H1 (cell line): ENCODE measurements at regions not wholly inside any gene's neighbourhood (a gene's known extent, or its start where the extent isn't known, plus 50 kb on each side); places are given as distances from the start of the nearest gene placed in this dataset.

Source experiments
- CTCF ChIA-PET: fragments of 300-600 bp; sonication (Branson Sonifier 250); formaldehyde crosslinking; loops from one replicate; lab custom pipeline; 2021; ENCODE audit not compliant: partially characterized antibody; lab: Charles Lee
- POLR2A ChIA-PET: fragments of 300-600 bp; sonication (Branson Sonifier 250); formaldehyde crosslinking; loops from one replicate; lab custom pipeline; 2021; ENCODE audit warnings: inconsistent platforms; ENCODE audit not compliant: partially characterized antibody; lab: Charles Lee
- DNase-seq, 2 experiments: peaks; one replicate each; pipeline versions ENCODE4 v3.0.0 to v3.0.0-alpha.2; 2010 to 2022; ENCODE audit warnings: low spot score in 2 of 2, low read depth in 1 of 2, mixed read lengths in 1 of 2
- FAIRE-seq: peaks from 2 replicates; lab custom pipeline; 2011; peaks lifted over from hg19 to GRCh38; lab: Jason Lieb, UNC
- H2AFZ ChIP-seq: 2 replicates; pipeline ENCODE4 v1.8.1; 2012; ENCODE audit warnings: low read length, inconsistent platforms
- H2AK5ac ChIP-seq: 2 replicates; pipeline ENCODE4 v1.6.1; 2013; ENCODE audit warnings: low read depth, low read length
- H2BK120ac ChIP-seq: replicated peaks from 2 replicates; pipeline ENCODE3; 2013; ENCODE audit warnings: low read depth, low read length, inconsistent platforms
- H2BK12ac ChIP-seq: 2 replicates; pipeline ENCODE4 v1.6.1; 2013; ENCODE audit warnings: low read depth, low read length
- H2BK15ac ChIP-seq: 2 replicates; pipeline ENCODE4 v1.6.1; 2013; ENCODE audit warnings: low read length
- H2BK20ac ChIP-seq: 2 replicates; pipeline ENCODE4 v1.6.1; 2013; ENCODE audit warnings: low read length
- H2BK5ac ChIP-seq: 2 replicates; pipeline ENCODE4 v1.6.1; 2013; ENCODE audit warnings: low read depth, low read length
- H3K14ac ChIP-seq: 2 replicates; pipeline ENCODE4 v1.6.1; 2013; ENCODE audit warnings: inconsistent platforms; ENCODE audit not compliant: insufficient read length
- H3K18ac ChIP-seq: 2 replicates; pipeline ENCODE4 v1.6.1; 2013; ENCODE audit warnings: low read length; ENCODE audit errors: extremely low read depth
- H3K23ac ChIP-seq: 2 replicates; pipeline ENCODE4 v1.6.1; 2013; ENCODE audit warnings: inconsistent platforms; ENCODE audit not compliant: insufficient read length
- H3K23me2 ChIP-seq: 2 replicates; pipeline ENCODE4 v1.6.1; 2013; ENCODE audit warnings: low read depth, low read length
- H3K27ac ChIP-seq: 2 replicates; pipeline ENCODE4 v1.6.1; 2011; ENCODE audit warnings: low read depth, low read length, inconsistent platforms
- H3K27me3 ChIP-seq, 4 experiments: replicated peaks in 1 of 4; 1 replicate in 1 of 4; 2 replicates in 3 of 4; pipeline versions ENCODE4 v1.6.1 to v1.8.1; 2011 to 2013; ENCODE audit warnings: low read length in 3 of 4, mild to moderate bottlenecking in 3 of 4, inconsistent platforms in 2 of 4, mixed read lengths in 2 of 4, moderate library complexity in 1 of 4; ENCODE audit not compliant: control insufficient read depth in 3 of 4, insufficient read depth in 3 of 4; ENCODE audit errors: extremely low read depth in 1 of 4
- H3K36me3 ChIP-seq, 4 experiments: 2 replicates each; pipeline versions ENCODE4 v1.6.1 to v1.8.1; 2011 to 2013; ENCODE audit warnings: mild to moderate bottlenecking in 4 of 4, low read length in 3 of 4, moderate library complexity in 2 of 4, control low read depth in 1 of 4, inconsistent platforms in 1 of 4; ENCODE audit not compliant: insufficient read depth in 4 of 4, control insufficient read depth in 2 of 4
- H3K4ac ChIP-seq: replicated peaks from 2 replicates; pipeline ENCODE3; 2013; ENCODE audit warnings: low read length, low read depth, mixed read lengths, inconsistent platforms; ENCODE audit not compliant: insufficient read length
- H3K4me1 ChIP-seq, 4 experiments: replicated peaks in 1 of 4; 1 replicate in 1 of 4; 2 replicates in 3 of 4; pipeline versions ENCODE4 v1.6.1 to v1.8.1; 2011 to 2013; ENCODE audit warnings: low read length in 3 of 4, inconsistent platforms in 2 of 4, mixed read lengths in 1 of 4; ENCODE audit not compliant: insufficient read depth in 4 of 4, control insufficient read depth in 3 of 4
- H3K4me2 ChIP-seq, 2 experiments: 2 replicates each; pipeline versions ENCODE4 v1.6.1 to v1.8.1; 2011 to 2013; ENCODE audit warnings: low read depth in 2 of 2, low read length in 2 of 2, control low read depth in 1 of 2, inconsistent platforms in 1 of 2, mild to moderate bottlenecking in 1 of 2; ENCODE audit not compliant: insufficient read depth in 1 of 2
- H3K4me3 ChIP-seq, 4 experiments: fragments of 200-600, 300-600 bp in 1 of 4; sonication (generic), shearing (Covaris generic), sonication (Bioruptor Twin) in 1 of 4; 2 replicates each; pipeline versions ENCODE4 v1.5.1 to v1.8.1; 2011 to 2016; ENCODE audit warnings: low read length in 4 of 4, low read depth in 3 of 4, control low read depth in 2 of 4, inconsistent platforms in 2 of 4, mild to moderate bottlenecking in 2 of 4, mixed read lengths in 1 of 4, moderate library complexity in 1 of 4; ENCODE audit not compliant: insufficient read depth in 2 of 4; ENCODE audit errors: extremely low read depth in 1 of 4
- H3K56ac ChIP-seq: replicated peaks from 2 replicates; pipeline ENCODE3; 2013; ENCODE audit warnings: low read depth, mild to moderate bottlenecking, mixed read lengths, low read length, inconsistent platforms; ENCODE audit not compliant: insufficient read length
- H3K79me1 ChIP-seq: 2 replicates; pipeline ENCODE4 v1.6.1; 2013; ENCODE audit warnings: low read depth, low read length, control low read depth
- H3K79me2 ChIP-seq, 2 experiments: 2 replicates each; pipeline versions ENCODE4 v1.6.1 to v1.8.1; 2012 to 2013; ENCODE audit warnings: low read length in 2 of 2, mild to moderate bottlenecking in 2 of 2, inconsistent platforms in 1 of 2; ENCODE audit not compliant: insufficient read depth in 2 of 2, control insufficient read depth in 1 of 2
- H3K9ac ChIP-seq, 4 experiments: replicated peaks in 1 of 4; 1 replicate in 1 of 4; 2 replicates in 3 of 4; pipeline versions ENCODE4 v1.6.1 to v1.8.1; 2011 to 2013; ENCODE audit warnings: low read depth in 3 of 4, low read length in 3 of 4, control low read depth in 2 of 4, mild to moderate bottlenecking in 2 of 4, moderate library complexity in 2 of 4, inconsistent platforms in 1 of 4; ENCODE audit errors: extremely low read depth in 1 of 4
- H3K9me3 ChIP-seq, 2 experiments: 2 replicates each; pipeline versions ENCODE4 v1.6.1 to v1.8.1; 2012 to 2013; ENCODE audit warnings: mild to moderate bottlenecking in 2 of 2, moderate library complexity in 2 of 2, control low read depth in 1 of 2, inconsistent platforms in 1 of 2, low read depth in 1 of 2, low read length in 1 of 2, mixed read lengths in 1 of 2; ENCODE audit not compliant: insufficient read depth in 2 of 2
- H4K20me1 ChIP-seq, 2 experiments: replicated peaks in 1 of 2; 2 replicates each; pipeline versions ENCODE3 to v1.8.1; 2011 to 2013; ENCODE audit warnings: inconsistent platforms in 2 of 2, low read length in 2 of 2, mild to moderate bottlenecking in 1 of 2; ENCODE audit not compliant: insufficient read depth in 2 of 2, control insufficient read depth in 1 of 2
- H4K5ac ChIP-seq: 2 replicates; pipeline ENCODE4 v1.6.1; 2013; ENCODE audit warnings: low read length, low read depth, mixed read lengths, inconsistent platforms; ENCODE audit not compliant: insufficient read length
- H4K8ac ChIP-seq: 2 replicates; pipeline ENCODE4 v1.8.0; 2013; ENCODE audit warnings: mild to moderate bottlenecking, moderate library complexity, low read length, inconsistent platforms; ENCODE audit not compliant: insufficient read depth; ENCODE audit errors: extremely low read depth
- H4K91ac ChIP-seq: replicated peaks from 2 replicates; pipeline ENCODE3; 2013; ENCODE audit warnings: low read length, mixed read lengths, inconsistent platforms; ENCODE audit not compliant: insufficient read length
- CHD1 ChIP-seq: IDR thresholded peaks from 2 replicates; pipeline ENCODE4 v1.6.1; 2012; ENCODE audit warnings: low read depth, low read length, improper control_type of control experiment
- CHD2 ChIP-seq: IDR thresholded peaks from 2 replicates; pipeline ENCODE4 v1.6.1; 2012; ENCODE audit warnings: low read length, improper control_type of control experiment
- EP300 ChIP-seq, 2 experiments: IDR thresholded peaks; 1 replicate in 1 of 2; 2 replicates in 1 of 2; pipeline ENCODE4 v1.6.1; 2011 to 2012; ENCODE audit warnings: low read depth in 2 of 2, low read length in 2 of 2, mild to moderate bottlenecking in 2 of 2, borderline replicate concordance in 1 of 2, inconsistent platforms in 1 of 2, moderate library complexity in 1 of 2
- HDAC2 ChIP-seq, 2 experiments: fragments of 300-600 bp in 1 of 2; sonication (generic) in 1 of 2; IDR thresholded peaks; 2 replicates each; pipeline ENCODE4 v1.6.1; 2011 to 2012; ENCODE audit warnings: low read depth in 2 of 2, low read length in 2 of 2, mild to moderate bottlenecking in 2 of 2, moderate library complexity in 2 of 2, borderline replicate concordance in 1 of 2, inconsistent platforms in 1 of 2
- POLR2A ChIP-seq, 2 experiments: IDR thresholded peaks; 1 replicate in 1 of 2; 2 replicates in 1 of 2; pipeline ENCODE4 v1.6.1; 2011; ENCODE audit warnings: low read depth in 2 of 2, low read length in 2 of 2, mild to moderate bottlenecking in 2 of 2; ENCODE audit errors: control extremely low read depth in 1 of 2
- SAP30 ChIP-seq: fragments of 300-600 bp; sonication (generic); IDR thresholded peaks from 2 replicates; pipeline ENCODE4 v1.7.1; 2012; ENCODE audit warnings: low read length, moderate library complexity, mild to moderate bottlenecking, inconsistent platforms; ENCODE audit not compliant: insufficient read depth, insufficient replicate concordance
- SIN3A ChIP-seq, 2 experiments: IDR thresholded peaks in 1 of 2; conservative IDR thresholded peaks in 1 of 2; 2 replicates each; pipeline ENCODE4 v1.6.1; 2011 to 2012; ENCODE audit warnings: low read length in 2 of 2, improper control_type of control experiment in 1 of 2, low read depth in 1 of 2, mild to moderate bottlenecking in 1 of 2
- SUZ12 ChIP-seq: fragments of 200-600 bp; sonication (generic); IDR thresholded peaks from 2 replicates; pipeline ENCODE4 v1.6.1; 2012; ENCODE audit warnings: mild to moderate bottlenecking, inconsistent platforms, low read length, moderate library complexity, mixed read lengths
- TAF1 ChIP-seq: IDR thresholded peaks from 2 replicates; pipeline ENCODE4 v1.6.1; 2011; ENCODE audit warnings: mild to moderate bottlenecking, low read depth, low read length
- YY1 ChIP-seq: IDR thresholded peaks from 2 replicates; pipeline ENCODE4 v1.6.1; 2011; ENCODE audit warnings: low read depth, mild to moderate bottlenecking, low read length
- ZNF274 ChIP-seq: IDR thresholded peaks from 2 replicates; pipeline ENCODE4 v1.7.0; 2012; ENCODE audit warnings: low read length, borderline replicate concordance; ENCODE audit errors: extremely low read depth
- WGBS, 2 experiments: shearing (Covaris generic) in 1 of 2; methylation state at CpG; one replicate each; pipeline versions ENCODE4 v1.1.6 to v1.1.7; 2013 to 2015; ENCODE audit warnings: low lambda C conversion rate in 2 of 2, mixed read lengths in 2 of 2, inconsistent platforms in 1 of 2, low coverage in 1 of 2, missing lambda C conversion rate in 1 of 2; ENCODE audit not compliant: insufficient replicate concordance in 2 of 2, insufficient coverage in 1 of 2, insufficient read length in 1 of 2; ENCODE audit errors: extremely low coverage in 1 of 2, missing lambda C conversion rate in 1 of 2; 5-methylcytosine and 5-hydroxymethylcytosine counted together
- TF ChIP-seq, protein P1 (sequence below): IDR thresholded peaks from 2 replicates; pipeline ENCODE4 v1.6.1; 2011; ENCODE audit warnings: low read length, improper control_type of control experiment
- TF ChIP-seq, protein P2 (sequence below): IDR thresholded peaks from 2 replicates; pipeline ENCODE4 v1.6.1; 2012; ENCODE audit warnings: inconsistent platforms

DNA sequence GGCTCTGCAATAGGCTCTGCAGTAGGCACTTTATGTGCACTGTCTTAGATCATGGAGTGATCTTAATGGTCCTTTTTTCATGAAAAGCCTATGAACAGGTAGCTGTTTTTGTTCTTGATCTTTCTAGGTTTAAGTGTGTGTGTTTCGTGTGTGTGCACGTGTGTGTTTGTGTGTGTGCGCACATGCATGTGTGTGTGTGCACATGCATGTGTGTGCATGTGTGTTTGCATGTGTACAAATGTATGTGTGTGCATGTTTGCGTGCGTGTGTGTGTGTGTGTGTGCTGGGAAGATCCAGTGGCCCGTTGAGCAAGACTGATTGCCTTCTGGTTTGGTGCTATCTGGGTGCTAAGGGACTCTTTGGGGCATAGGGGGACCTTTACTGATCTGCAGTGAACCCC is 334.8 kb downstream of the GLRX3 start:
- Histone ChIP-seq H4K5ac (no peak overlapping the region), H3K4me2 (no peak overlapping the region), H3K14ac (no peak overlapping the region), H2BK15ac (no peak overlapping the region), H2BK12ac (no peak overlapping the region), H3K23ac (no peak overlapping the region), H2BK120ac (no peak overlapping the region), H4K20me1 (no peaks in the 10 kb centered on the region), H4K91ac (peak overlapping the region; percentile 32), H2AFZ (no peak overlapping the region), H3K79me1 (no peaks in the 10 kb centered on the region), H3K4me3 (no peak overlapping the region), H2AK5ac (no peak overlapping the region), H3K36me3 (no peaks in the 10 kb centered on the region), H4K8ac (no peak overlapping the region), H3K56ac (no peak overlapping the region), H3K27me3 (no peaks in the 10 kb centered on the region), H3K4ac (no peak overlapping the region), H2BK20ac (no peak overlapping the region), H3K9me3 (peaks cover 4 to 10% of the 10 kb centered on the region in 2 experiments; a peak in 3 of 4 replicates), H3K4me1 (no peaks in the 10 kb centered on the region), H3K18ac (no peak overlapping the region), H3K79me2 (no peaks in the 10 kb centered on the region), H3K27ac (no peak overlapping the region), H3K9ac (no peak overlapping the region), H3K23me2 (no peaks in the 10 kb centered on the region), H2BK5ac (no peak overlapping the region)
- no peak for DNase-seq
- POLR2A ChIA-PET: no interaction called here
- WGBS, 2 experiments: 84% methylated on average over 6 of the region's 6 CpGs; no CpG with 5 or more reads in 1 of the 2 experiments
- CTCF ChIA-PET: interaction anchor here (1.2 to 1.9 kb wide), 4 partner anchors 8 to 12 kb away, joined by 3 to 8 read pairs (median 5); no protein-coding TSS in a partner anchor
- FAIRE-seq: no peak
- TF ChIP-seq, protein P1, sequence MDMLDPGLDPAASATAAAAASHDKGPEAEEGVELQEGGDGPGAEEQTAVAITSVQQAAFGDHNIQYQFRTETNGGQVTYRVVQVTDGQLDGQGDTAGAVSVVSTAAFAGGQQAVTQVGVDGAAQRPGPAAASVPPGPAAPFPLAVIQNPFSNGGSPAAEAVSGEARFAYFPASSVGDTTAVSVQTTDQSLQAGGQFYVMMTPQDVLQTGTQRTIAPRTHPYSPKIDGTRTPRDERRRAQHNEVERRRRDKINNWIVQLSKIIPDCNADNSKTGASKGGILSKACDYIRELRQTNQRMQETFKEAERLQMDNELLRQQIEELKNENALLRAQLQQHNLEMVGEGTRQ: no peak
- TF ChIP-seq TAF1 (no peak), CHD2 (no peak), EP300 (IDR thresholded peaks at IDR 0.05; ENCODE audit: borderline replicate concordance in 1 of 2, low read depth in 2 of 2, low read length in 2 of 2) (no peak), ZNF274 (no peak), POLR2A (IDR thresholded peaks at IDR 0.05; ENCODE audit: control extremely low read depth in 1 of 2, low read depth in 2 of 2, low read length in 2 of 2) (no peak), YY1 (no peak), SIN3A (conservative IDR thresholded peaks at IDR 0.05 in 1 of 2, IDR thresholded peaks at IDR 0.05 in 1 of 2; ENCODE audit: low read depth in 1 of 2, low read length in 2 of 2) (no peak), CHD1 (no peak), SUZ12 (no peak), SAP30 (no peak), HDAC2 (IDR thresholded peaks at IDR 0.05; ENCODE audit: borderline replicate concordance in 1 of 2, low read depth in 2 of 2, low read length in 2 of 2) (no peak)
- TF ChIP-seq, protein P2, sequence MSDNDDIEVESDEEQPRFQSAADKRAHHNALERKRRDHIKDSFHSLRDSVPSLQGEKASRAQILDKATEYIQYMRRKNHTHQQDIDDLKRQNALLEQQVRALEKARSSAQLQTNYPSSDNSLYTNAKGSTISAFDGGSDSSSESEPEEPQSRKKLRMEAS: no peak
